ENCODE measurements at regions not wholly inside any gene's neighbourhood (a gene's known extent, or its start where the extent isn't known, plus 50 kb on each side); places are given as distances from the start of the nearest gene placed in this dataset.

DNA sequence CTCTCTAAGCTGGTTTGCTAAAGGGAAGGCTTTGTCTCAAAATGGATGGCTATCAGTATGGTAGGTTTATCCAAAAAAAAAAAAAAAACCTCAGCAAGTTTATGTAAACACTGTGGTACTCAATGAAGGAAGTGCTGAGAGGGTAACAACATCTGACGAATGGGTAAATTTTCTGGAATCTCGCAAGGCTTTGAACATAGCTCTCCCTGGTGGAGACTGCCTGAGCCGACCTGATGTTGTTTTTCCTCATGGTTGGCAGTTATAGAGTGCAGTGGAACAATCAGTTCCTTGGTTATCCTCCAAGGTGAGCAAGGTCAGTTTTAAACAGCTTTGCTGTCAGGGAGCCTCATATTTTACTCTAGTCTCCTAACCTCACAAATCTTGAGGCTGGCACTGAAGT is 94.6 kb downstream of the ZPLD1 start:
- Histone ChIP-seq H3K36me3 (ENCODE audit: control insufficient read depth, insufficient read depth, low read length) (no peaks in the 10 kb centered on the region), H3K27me3 (ENCODE audit: control insufficient read depth, insufficient read depth, low read length) (no peaks in the 10 kb centered on the region), H3K4me3 (ENCODE audit: low read depth, low read length) (no peak overlapping the region), H3K4me1 (ENCODE audit: control insufficient read depth, insufficient read depth, low read length) (no peaks in the 10 kb centered on the region), H3K27ac (ENCODE audit: low read depth, low read length) (no peak overlapping the region), H3K9me3 (ENCODE audit: control insufficient read depth, insufficient read depth, low read length) (no peaks in the 10 kb centered on the region)
- WGBS (ENCODE audit: insufficient coverage) = 14% methylated on average over 1 of the region's 3 CpGs
- peak in 2 of 6 donors; percentile 12 to 38 for DNase-seq (ENCODE audit: low read depth in 4 of 6, low spot score in 6 of 6)

DNA sequence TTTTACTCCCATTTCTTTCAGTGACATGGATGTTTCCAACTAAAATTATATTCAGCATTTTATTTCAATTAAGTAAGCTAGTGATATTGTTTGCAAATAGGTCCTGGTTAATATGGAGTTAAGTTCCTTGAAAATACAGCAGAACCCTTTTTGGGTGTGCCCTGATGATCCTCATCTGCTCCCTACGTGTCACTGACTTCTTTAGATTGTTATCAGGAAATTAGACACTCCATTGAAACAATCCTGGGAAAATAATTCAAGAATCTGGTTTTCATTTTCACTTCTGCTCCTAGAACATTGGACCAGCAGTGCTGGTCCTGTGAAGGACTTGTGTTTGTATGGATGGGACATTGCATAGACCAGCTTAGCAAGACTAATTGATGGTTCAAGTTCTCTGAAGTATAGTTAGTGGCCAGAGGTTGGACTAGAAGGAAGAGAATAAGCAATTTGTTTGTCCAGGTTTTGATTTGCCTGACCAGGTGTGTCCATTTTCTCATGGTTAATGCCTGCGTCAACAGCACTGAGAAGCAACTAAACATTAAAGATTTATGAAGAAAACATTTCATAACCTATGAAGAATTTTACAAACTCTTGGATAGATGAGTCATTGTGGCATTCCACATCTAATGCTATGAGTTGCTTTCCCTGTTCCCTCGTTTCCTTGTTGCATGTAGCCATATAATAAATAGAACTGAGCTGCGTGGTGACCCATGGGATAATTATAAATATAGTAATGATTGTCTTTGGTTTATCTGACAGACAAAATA is 95.8 kb downstream of the ZPLD1 start:
- Histone ChIP-seq H3K4me1 (ENCODE audit: control insufficient read depth, insufficient read depth, low read length) (no peaks in the 10 kb centered on the region), H3K9me3 (ENCODE audit: control insufficient read depth, insufficient read depth, low read length) (no peaks in the 10 kb centered on the region), H3K36me3 (ENCODE audit: control insufficient read depth, insufficient read depth, low read length) (no peaks in the 10 kb centered on the region), H3K27me3 (ENCODE audit: control insufficient read depth, insufficient read depth, low read length) (no peaks in the 10 kb centered on the region), H3K27ac (ENCODE audit: low read depth, low read length) (no peak overlapping the region), H3K4me3 (ENCODE audit: low read depth, low read length) (no peak overlapping the region)
- WGBS (ENCODE audit: insufficient coverage) = 100% methylated on average over 1 of the region's 4 CpGs
- no peak for DNase-seq (ENCODE audit: low read depth in 4 of 6, low spot score in 6 of 6)

DNA sequence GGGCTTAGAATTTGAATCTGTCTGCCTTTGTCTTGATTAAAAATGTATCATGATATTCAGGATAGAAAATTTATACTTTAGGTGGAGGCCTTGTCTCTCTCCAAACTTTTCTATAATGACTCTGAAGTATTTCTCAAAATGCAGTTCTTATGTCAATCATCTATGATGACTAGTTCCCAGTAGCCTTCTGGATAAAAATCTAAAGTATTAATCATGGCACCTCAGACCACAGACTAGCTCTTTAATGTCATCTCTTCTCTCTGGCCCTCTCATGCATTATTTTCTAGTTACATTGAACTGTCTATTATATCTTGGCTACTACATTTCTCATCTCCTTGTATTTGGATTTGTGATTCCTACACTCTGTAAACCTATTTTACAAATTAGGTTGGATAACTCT is 96.9 kb downstream of the ZPLD1 start:
- H3K9me3 ChIP-seq (ENCODE audit: control insufficient read depth, insufficient read depth, low read length) = no peaks in the 10 kb centered on the region
- no peak for DNase-seq (ENCODE audit: low read depth in 4 of 6, low spot score in 6 of 6)
- no peak overlapping the region for H3K4me3 ChIP-seq (ENCODE audit: low read depth, low read length)
- no peaks in the 10 kb centered on the region for H3K36me3 ChIP-seq (ENCODE audit: control insufficient read depth, insufficient read depth, low read length)
- no peak overlapping the region for H3K27ac ChIP-seq (ENCODE audit: low read depth, low read length)
- no peaks in the 10 kb centered on the region for H3K4me1 ChIP-seq (ENCODE audit: control insufficient read depth, insufficient read depth, low read length)
- no peaks in the 10 kb centered on the region for H3K27me3 ChIP-seq (ENCODE audit: control insufficient read depth, insufficient read depth, low read length)

DNA sequence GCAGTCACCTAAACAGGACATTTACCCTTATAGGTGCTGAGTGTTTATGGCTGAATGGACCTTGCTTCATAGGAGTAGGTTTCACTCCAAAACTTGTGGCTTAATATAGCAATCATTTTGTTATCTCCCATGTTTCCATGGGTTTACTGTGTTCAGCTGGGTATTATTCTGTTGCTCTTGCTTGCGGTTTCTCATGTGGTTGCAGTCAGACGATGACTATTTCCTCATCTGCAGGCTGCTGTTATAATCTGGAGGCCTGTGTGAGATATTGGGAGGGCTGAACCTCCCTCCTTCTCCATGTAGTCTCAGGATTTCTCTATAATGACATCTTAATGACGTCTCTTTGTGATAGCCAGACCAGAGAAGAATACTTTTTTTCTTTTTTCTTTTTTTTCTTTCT is 98.1 kb downstream of the ZPLD1 start:
- H3K4me3 ChIP-seq (ENCODE audit: low read depth, low read length) = no peak overlapping the region
- no peaks in the 10 kb centered on the region for H3K9me3 ChIP-seq (ENCODE audit: control insufficient read depth, insufficient read depth, low read length)
- no peaks in the 10 kb centered on the region for H3K4me1 ChIP-seq (ENCODE audit: control insufficient read depth, insufficient read depth, low read length)
- H3K27me3 ChIP-seq (ENCODE audit: control insufficient read depth, insufficient read depth, low read length) = no peaks in the 10 kb centered on the region
- no peaks in the 10 kb centered on the region for H3K36me3 ChIP-seq (ENCODE audit: control insufficient read depth, insufficient read depth, low read length)
- WGBS (ENCODE audit: insufficient coverage) = 100% methylated on average over 1 of the region's 3 CpGs
- H3K27ac ChIP-seq (ENCODE audit: low read depth, low read length) = no peak overlapping the region
- DNase-seq (ENCODE audit: low read depth in 4 of 6, low spot score in 6 of 6) = no peak

DNA sequence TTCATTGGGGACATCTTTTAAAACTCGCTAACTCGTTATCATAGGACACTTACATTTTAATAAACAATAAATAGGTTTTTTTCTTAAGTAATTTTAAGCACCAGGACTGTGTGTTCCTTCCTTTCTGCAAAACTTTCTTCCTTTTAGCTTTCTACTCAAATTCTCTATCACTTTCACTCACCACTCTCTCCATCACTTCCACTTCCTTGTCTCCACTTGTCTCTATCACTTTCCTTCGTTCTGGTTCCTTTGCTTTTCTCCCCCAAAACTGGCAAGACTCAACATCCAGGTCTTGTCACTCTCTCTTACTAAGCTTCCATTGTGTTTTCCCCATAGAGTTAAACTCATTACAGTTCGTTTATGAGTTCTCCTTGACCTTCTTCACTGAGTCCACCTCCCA is 99.0 kb downstream of the ZPLD1 start:
- no peak overlapping the region for H3K27ac ChIP-seq (ENCODE audit: low read depth, low read length)
- no peak for DNase-seq (ENCODE audit: low read depth in 4 of 6, low spot score in 6 of 6)
- 86% methylated on average over 1 of the region's 4 CpGs for WGBS (ENCODE audit: insufficient coverage)

DNA sequence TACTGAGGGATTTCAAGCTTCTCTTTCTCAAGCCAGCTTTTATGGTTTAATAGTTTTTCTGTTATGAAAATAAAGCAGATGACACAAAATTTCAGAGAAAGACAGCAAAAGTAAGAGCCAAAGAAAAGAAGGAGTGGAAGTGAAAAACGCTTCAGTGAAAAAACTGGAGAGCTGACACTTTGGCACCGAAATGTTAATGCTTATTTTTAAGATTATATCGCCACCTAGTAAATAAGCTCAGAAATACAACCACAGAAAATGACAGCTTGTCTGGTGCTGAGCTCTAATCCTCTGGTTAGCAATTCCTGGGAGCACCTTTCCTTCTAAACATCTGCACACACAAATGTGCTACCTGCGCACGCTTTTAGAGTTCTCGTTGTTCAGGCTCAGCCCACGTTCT is 101.6 kb downstream of the ZPLD1 start:
- Histone ChIP-seq H3K36me3 (ENCODE audit: control insufficient read depth, insufficient read depth, low read length) (no peaks in the 10 kb centered on the region), H3K27me3 (ENCODE audit: control insufficient read depth, insufficient read depth, low read length) (no peaks in the 10 kb centered on the region), H3K27ac (ENCODE audit: low read depth, low read length) (no peak overlapping the region), H3K4me1 (ENCODE audit: control insufficient read depth, insufficient read depth, low read length) (no peaks in the 10 kb centered on the region), H3K4me3 (ENCODE audit: low read depth, low read length) (no peak overlapping the region), H3K9me3 (ENCODE audit: control insufficient read depth, insufficient read depth, low read length) (no peaks in the 10 kb centered on the region)
- peak; percentile 19 to 93 (median 44) for DNase-seq (ENCODE audit: low read depth in 4 of 6, low spot score in 6 of 6)
- WGBS (ENCODE audit: insufficient coverage) = no CpG with 5 or more reads among the region's 7 CpGs

More for the DNA sequence above, 99.0 kb downstream of the ZPLD1 start:
- Histone ChIP-seq H3K36me3 (ENCODE audit: control insufficient read depth, insufficient read depth, low read length) (no peaks in the 10 kb centered on the region), H3K4me3 (ENCODE audit: low read depth, low read length) (no peak overlapping the region), H3K4me1 (ENCODE audit: control insufficient read depth, insufficient read depth, low read length) (no peaks in the 10 kb centered on the region), H3K9me3 (ENCODE audit: control insufficient read depth, insufficient read depth, low read length) (no peaks in the 10 kb centered on the region), H3K27me3 (ENCODE audit: control insufficient read depth, insufficient read depth, low read length) (no peaks in the 10 kb centered on the region)

DNA sequence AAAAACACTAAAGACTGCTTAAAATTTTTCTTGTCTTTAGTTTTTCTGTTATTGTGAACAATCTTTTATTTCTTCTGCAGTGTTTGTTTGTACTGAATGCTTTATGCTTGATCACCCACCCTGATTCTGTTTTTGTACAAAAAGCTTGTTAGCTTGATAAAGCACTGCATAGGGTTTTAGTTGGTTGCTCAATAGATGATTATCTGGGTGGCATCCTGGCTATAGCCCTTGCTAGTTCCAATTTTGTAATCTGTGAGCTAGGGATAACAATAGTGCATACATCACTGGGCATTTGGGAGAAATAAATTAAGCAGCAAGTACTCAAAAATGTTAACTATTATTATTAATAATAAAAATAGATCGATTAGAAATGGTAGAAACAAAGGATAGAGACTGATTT is 102.3 kb downstream of the ZPLD1 start:
- H3K36me3 ChIP-seq (ENCODE audit: control insufficient read depth, insufficient read depth, low read length) = no peaks in the 10 kb centered on the region
- no peaks in the 10 kb centered on the region for H3K4me1 ChIP-seq (ENCODE audit: control insufficient read depth, insufficient read depth, low read length)
- WGBS (ENCODE audit: insufficient coverage) = no CpG with 5 or more reads among the region's 1 CpG
- no peaks in the 10 kb centered on the region for H3K27me3 ChIP-seq (ENCODE audit: control insufficient read depth, insufficient read depth, low read length)
- no peak for DNase-seq (ENCODE audit: low read depth in 4 of 6, low spot score in 6 of 6)
- no peaks in the 10 kb centered on the region for H3K9me3 ChIP-seq (ENCODE audit: control insufficient read depth, insufficient read depth, low read length)
- H3K27ac ChIP-seq (ENCODE audit: low read depth, low read length) = no peak overlapping the region
- H3K4me3 ChIP-seq (ENCODE audit: low read depth, low read length) = no peak overlapping the region

DNA sequence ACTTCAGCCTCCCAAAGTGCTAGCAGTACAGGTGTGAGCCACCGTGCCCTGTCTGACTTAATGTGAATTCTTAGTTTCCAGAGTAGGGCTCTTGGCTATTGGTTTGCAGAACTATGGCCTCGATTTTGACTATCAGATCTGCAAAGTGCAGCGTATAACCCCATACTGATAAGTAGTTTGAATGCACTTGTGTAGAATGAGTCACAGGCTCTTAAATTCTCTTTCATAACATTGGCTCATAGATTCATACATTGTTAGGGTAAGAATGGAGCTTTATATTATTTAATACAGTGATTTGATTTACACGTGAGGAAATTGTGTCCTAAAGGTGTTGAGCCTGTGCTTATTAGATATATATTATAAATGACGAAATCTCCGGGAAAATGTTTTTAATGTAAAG is 109.9 kb downstream of the ZPLD1 start:
- no peak for DNase-seq (ENCODE audit: low read depth in 4 of 6, low spot score in 6 of 6)
- Histone ChIP-seq H3K4me3 (ENCODE audit: low read depth, low read length) (no peak overlapping the region), H3K9me3 (ENCODE audit: control insufficient read depth, insufficient read depth, low read length) (no peaks in the 10 kb centered on the region), H3K4me1 (ENCODE audit: control insufficient read depth, insufficient read depth, low read length) (no peaks in the 10 kb centered on the region), H3K27ac (ENCODE audit: low read depth, low read length) (no peak overlapping the region), H3K27me3 (ENCODE audit: control insufficient read depth, insufficient read depth, low read length) (no peaks in the 10 kb centered on the region), H3K36me3 (ENCODE audit: control insufficient read depth, insufficient read depth, low read length) (no peaks in the 10 kb centered on the region)
- 92% methylated on average over 2 of the region's 6 CpGs for WGBS (ENCODE audit: insufficient coverage)

DNA sequence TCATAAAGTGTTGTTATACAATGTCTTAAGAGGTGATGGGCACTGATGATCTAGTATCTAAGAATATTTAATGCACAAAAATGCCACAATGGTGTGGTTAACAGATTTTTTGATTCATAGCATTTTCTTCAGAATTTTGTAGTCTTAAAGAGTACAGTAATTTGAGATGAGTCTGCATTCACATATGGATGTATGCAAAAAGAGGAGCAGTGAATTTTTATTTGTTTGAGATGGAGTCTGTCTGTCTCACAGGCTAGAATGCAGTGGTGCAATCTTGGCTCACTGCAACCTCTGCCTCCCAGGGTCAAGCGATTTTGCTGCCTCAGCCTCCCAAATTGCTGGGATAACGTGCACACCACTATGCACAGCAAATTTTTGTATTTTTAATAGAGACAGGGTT is 110.5 kb downstream of the ZPLD1 start:
- Histone ChIP-seq H3K27me3 (ENCODE audit: control insufficient read depth, insufficient read depth, low read length) (no peaks in the 10 kb centered on the region), H3K4me1 (ENCODE audit: control insufficient read depth, insufficient read depth, low read length) (no peaks in the 10 kb centered on the region), H3K27ac (ENCODE audit: low read depth, low read length) (no peak overlapping the region), H3K9me3 (ENCODE audit: control insufficient read depth, insufficient read depth, low read length) (no peaks in the 10 kb centered on the region), H3K36me3 (ENCODE audit: control insufficient read depth, insufficient read depth, low read length) (no peaks in the 10 kb centered on the region), H3K4me3 (ENCODE audit: low read depth, low read length) (no peak overlapping the region)
- no peak for DNase-seq (ENCODE audit: low read depth in 4 of 6, low spot score in 6 of 6)
- WGBS (ENCODE audit: insufficient coverage) = 100% methylated on average over 1 of the region's 2 CpGs

DNA sequence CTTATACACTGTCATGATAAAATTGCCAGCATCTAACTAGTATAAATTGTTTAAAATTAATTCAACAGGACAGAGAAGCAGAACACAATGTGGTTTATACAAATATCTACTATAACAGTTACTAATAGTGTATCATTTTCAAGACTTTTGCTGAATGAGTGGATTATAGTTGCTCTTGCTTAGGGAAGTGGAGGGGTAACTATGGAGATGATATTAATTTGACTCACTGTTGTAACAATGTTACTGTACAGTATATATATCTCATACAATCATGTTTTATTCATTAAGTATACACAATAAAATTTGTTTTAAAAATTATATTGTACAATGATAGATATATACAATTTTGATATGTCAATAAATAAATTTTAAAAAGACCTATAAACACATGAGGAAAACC is 119.1 kb downstream of the ZPLD1 start:
- Histone ChIP-seq H3K4me1 (ENCODE audit: control insufficient read depth, insufficient read depth, low read length) (no peaks in the 10 kb centered on the region), H3K27ac (ENCODE audit: low read depth, low read length) (no peak overlapping the region), H3K9me3 (ENCODE audit: control insufficient read depth, insufficient read depth, low read length) (no peaks in the 10 kb centered on the region), H3K27me3 (ENCODE audit: control insufficient read depth, insufficient read depth, low read length) (no peaks in the 10 kb centered on the region), H3K4me3 (ENCODE audit: low read depth, low read length) (no peak overlapping the region), H3K36me3 (ENCODE audit: control insufficient read depth, insufficient read depth, low read length) (no peaks in the 10 kb centered on the region)
- no peak for DNase-seq (ENCODE audit: low read depth in 4 of 6, low spot score in 6 of 6)
